Muscle of leg (tissue), 3 donors: ENCODE measurements at regions not wholly inside any gene's neighbourhood (a gene's known extent, or its start where the extent isn't known, plus 50 kb on each side); places are given as distances from the start of the nearest gene placed in this dataset.

ENCODE experiments used
- DNase-seq: peaks from one replicate; pipeline ENCODE4 v3.0.0; 2013
- H3K27ac ChIP-seq: one replicate; pipeline ENCODE4 v1.5.1; 2013; ENCODE audit warnings: mild to moderate bottlenecking, low read length, control low read depth
- H3K27me3 ChIP-seq: one replicate; pipeline ENCODE4 v1.6.1; 2013; ENCODE audit warnings: low read length; ENCODE audit not compliant: control insufficient read depth, insufficient read depth
- H3K36me3 ChIP-seq: one replicate; pipeline ENCODE4 v1.6.1; 2013; ENCODE audit warnings: low read length; ENCODE audit not compliant: control insufficient read depth, insufficient read depth
- H3K4me1 ChIP-seq: one replicate; pipeline ENCODE4 v1.6.1; 2013; ENCODE audit warnings: low read length; ENCODE audit not compliant: control insufficient read depth, insufficient read depth
- H3K4me3 ChIP-seq: one replicate; pipeline ENCODE4 v1.5.1; 2013; ENCODE audit warnings: low read length, control low read depth
- H3K9me3 ChIP-seq: replicated peaks from 2 replicates; pipeline ENCODE4 v1.6.1; 2013; ENCODE audit warnings: low read depth, low read length; ENCODE audit not compliant: control insufficient read depth
- WGBS: methylation state at CpG from one replicate; pipeline ENCODE4 v1.1.5; 2013; ENCODE audit warnings: missing lambda C conversion rate; ENCODE audit not compliant: insufficient coverage; 5-methylcytosine and 5-hydroxymethylcytosine counted together

DNA sequence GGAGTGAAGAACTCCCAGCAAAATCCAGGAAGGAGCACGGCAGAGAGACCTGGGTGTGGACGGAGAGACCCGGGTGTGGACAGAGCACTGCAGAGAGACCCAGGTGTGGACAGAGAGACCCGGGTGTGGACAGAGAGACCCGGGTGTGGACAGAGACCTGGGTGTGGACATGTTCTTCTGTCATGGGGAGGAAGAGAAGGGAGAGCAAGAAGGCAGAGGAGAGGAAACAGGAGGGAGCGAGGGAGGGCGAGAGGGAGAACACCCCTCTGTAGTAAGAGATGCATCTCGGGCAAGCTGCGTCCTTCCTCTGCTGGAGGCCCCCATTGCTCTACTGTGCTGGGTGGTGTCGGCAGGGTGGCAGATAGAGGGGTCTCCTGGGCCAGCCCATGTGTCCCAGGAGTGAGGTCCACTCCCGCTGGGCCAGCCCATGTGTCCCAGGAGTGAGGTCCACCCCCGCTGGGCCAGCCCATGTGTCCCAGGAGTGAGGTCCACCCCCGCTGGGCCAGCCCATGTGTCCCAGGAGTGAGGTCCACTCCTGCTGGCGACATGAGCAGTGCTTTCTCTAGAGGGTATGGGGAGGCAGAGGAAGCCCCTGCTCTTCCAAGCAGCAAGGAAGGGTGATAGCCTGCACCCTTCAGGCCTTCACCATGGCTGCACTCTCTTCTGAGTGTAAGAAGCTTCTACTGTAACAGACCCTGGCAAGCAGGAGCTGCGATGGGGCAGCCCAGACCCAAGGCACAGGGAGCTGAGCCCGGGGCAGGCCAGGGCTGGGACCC lies 934.2 kb downstream of the BRD1 start:
- H3K27me3 ChIP-seq: no peaks in the 10 kb centered on the region
- no peaks in the 10 kb centered on the region for H3K36me3 ChIP-seq
- DNase-seq: no peak
- WGBS: 79% methylated on average over 13 of the region's 16 CpGs
- no peak overlapping the region for H3K4me3 ChIP-seq
- H3K4me1 ChIP-seq: no peaks in the 10 kb centered on the region
- H3K27ac ChIP-seq: no peak overlapping the region
- no peaks in the 10 kb centered on the region for H3K9me3 ChIP-seq

GRCh38 chr22:48892578-48893287 lies 934.9 kb downstream of the BRD1 start:
- no peak for DNase-seq
- no peaks in the 10 kb centered on the region for H3K9me3 ChIP-seq
- H3K36me3 ChIP-seq: no peaks in the 10 kb centered on the region
- no peak overlapping the region for H3K4me3 ChIP-seq
- no peaks in the 10 kb centered on the region for H3K4me1 ChIP-seq
- no peaks in the 10 kb centered on the region for H3K27me3 ChIP-seq
- no peak overlapping the region for H3K27ac ChIP-seq
- WGBS: 69% methylated on average over 13 of the region's 14 CpGs

DNA sequence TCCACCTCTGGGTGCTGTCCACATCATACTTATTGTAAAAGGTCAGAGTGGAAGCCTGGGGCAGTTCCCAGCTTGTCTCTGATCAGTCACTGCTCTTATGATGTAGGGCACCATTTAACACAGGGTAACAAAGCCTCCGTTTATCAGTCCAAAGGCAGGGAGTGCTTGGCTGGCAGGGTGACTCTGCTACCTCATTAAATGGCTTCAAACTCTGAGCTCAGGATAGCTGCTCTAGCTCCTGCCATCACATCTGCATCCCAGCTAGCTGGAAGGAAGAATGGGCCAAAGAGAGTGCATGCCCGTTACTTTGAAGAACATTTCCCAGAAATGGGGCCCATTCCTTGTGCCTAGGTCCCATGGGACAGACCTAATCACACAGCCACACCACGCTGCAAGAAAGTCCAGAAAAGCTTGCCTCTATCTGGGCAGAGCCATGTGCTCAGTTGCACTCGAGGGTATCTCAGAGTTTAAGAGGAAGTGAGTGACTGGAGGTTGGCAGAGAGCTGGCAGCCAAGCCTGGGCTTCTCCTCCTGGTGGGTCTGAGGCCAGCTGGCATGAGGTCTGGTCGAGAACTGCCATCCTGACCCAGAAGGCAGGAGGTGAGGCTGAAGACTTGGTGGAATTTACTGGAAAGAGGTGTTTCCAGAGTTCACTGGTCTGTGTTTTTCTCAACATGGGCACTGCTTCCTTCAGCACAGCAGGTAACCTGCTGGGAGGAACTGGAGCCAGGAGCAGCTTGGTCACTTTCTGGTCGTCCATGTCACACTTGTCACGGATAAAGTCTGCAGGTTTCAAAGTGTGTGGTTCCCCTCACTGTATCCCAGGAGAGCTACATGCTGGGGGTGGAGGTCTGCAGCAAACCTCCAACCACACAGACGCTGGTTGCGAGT lies 935.7 kb downstream of the BRD1 start:
- Histone ChIP-seq H3K9me3 (no peaks in the 10 kb centered on the region), H3K4me3 (no peak overlapping the region), H3K4me1 (no peaks in the 10 kb centered on the region), H3K27me3 (no peaks in the 10 kb centered on the region), H3K36me3 (no peaks in the 10 kb centered on the region), H3K27ac (no peak overlapping the region)
- DNase-seq: no peak
- WGBS: 78% methylated on average over 7 of the region's 9 CpGs

DNA sequence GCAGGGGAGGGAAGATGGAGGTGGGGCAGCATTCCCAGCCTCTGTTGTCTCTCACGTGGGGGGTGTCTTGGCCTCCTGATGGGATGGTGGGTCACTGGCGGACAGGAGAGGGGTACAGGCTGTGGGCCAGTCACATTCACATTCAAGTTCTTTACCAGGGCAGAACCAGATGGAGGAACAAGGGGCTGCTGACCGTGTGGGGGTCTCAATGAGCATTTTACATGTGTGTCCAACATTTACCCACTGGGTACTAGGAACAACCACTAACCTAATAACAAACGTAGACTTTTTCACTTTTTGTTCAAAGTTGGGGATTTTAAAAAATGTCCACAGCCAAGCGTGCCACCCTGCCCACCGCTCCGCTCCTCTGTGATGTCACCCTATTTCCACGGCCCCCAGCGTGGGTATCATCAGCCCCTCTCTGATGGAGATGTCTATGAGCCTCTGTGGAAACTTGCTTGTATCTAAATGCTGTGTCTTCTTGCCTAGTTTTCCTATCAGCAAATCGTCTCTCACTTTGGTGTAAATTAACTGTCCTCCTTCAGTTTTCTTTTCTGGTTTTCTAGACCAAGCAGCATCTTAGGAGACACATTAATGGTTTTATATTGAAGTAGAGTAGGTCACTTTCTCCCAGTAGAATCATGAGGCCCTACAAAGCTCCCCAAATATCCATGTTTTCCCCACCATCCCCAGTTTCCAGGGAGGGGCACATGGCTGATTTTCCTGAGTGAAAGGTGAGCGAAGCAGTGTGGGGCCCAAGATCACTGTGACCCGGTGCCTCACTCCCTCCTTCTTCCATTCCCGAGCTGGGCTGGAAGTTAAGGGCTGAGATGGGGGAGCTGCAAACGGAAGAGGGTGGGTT lies 936.7 kb downstream of the BRD1 start:
- no peak for DNase-seq
- 72% methylated on average over 3 of the region's 14 CpGs for WGBS
- no peaks in the 10 kb centered on the region for H3K27me3 ChIP-seq

DNA sequence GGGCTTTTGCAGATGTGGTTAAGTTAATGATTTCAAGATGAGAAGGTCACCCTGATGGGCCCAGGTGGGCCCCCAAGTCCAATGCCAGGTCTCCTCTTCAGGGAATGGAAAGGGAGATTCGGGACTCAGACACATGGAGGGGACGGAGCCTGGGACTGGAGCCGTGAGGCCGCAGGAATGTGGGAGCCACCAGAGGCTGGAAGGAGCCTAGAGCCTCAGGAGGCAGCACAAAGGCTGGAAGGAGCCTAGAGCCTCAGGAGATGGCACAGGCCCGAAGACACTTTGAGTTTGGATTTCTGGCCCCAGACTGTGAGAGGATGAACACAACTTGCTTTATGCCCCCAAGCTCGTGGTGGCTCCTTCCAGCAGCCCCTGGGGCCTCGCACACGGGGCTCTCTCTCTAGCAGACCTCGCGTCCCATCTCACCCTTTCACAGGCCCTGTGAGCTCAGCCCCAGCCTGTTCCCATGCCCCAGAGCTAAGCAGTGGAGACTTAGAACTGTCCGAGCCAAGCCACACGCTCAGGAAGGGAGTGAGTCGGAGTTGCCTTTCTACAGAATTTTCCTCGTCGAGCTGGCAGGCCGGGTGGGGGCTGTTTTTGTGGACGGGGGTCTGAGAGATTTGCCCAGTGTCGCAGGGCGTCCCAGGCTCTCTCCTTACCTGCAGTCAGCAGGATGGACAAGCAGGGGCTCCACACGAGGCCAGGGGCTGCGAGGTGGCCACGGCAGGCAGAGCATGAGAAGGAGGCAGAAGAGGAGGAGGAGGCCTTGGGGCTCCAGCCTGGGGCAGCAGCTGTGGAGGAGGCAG lies 937.6 kb downstream of the BRD1 start:
- Histone ChIP-seq H3K4me3 (no peak overlapping the region), H3K36me3 (no peaks in the 10 kb centered on the region), H3K4me1 (no peaks in the 10 kb centered on the region), H3K27ac (no peak overlapping the region), H3K9me3 (no peaks in the 10 kb centered on the region), H3K27me3 (no peaks in the 10 kb centered on the region)
- DNase-seq: no peak
- WGBS: 67% methylated on average over 22 of the region's 22 CpGs

More for the DNA sequence above, 936.7 kb downstream of the BRD1 start:
- H3K4me3 ChIP-seq: no peak overlapping the region
- no peaks in the 10 kb centered on the region for H3K4me1 ChIP-seq
- H3K36me3 ChIP-seq: no peaks in the 10 kb centered on the region
- H3K9me3 ChIP-seq: no peaks in the 10 kb centered on the region
- no peak overlapping the region for H3K27ac ChIP-seq

- H3K27me3 ChIP-seq: no peaks in the 10 kb centered on the region
- H3K36me3 ChIP-seq: no peaks in the 10 kb centered on the region
- no peak overlapping the region for H3K4me3 ChIP-seq
- WGBS: 81% methylated on average over 13 of the region's 14 CpGs
- H3K27ac ChIP-seq: no peak overlapping the region
- no peaks in the 10 kb centered on the region for H3K9me3 ChIP-seq
- H3K4me1 ChIP-seq: no peaks in the 10 kb centered on the region
- DNase-seq: no peak
Measured at GRCh38 chr22:48889209-48889830, 938.4 kb downstream of the BRD1 start.

GRCh38 chr22:48888466-48889208 lies 939.0 kb downstream of the BRD1 start:
- no peak overlapping the region for H3K4me3 ChIP-seq
- H3K27ac ChIP-seq: no peak overlapping the region
- H3K4me1 ChIP-seq: no peaks in the 10 kb centered on the region
- H3K27me3 ChIP-seq: no peaks in the 10 kb centered on the region
- 79% methylated on average over 9 of the region's 14 CpGs for WGBS
- H3K9me3 ChIP-seq: no peaks in the 10 kb centered on the region
- H3K36me3 ChIP-seq: no peaks in the 10 kb centered on the region
- DNase-seq: no peak

GRCh38 chr22:48887394-48888332 lies 940.0 kb downstream of the BRD1 start:
- no peak overlapping the region for H3K4me3 ChIP-seq
- no peaks in the 10 kb centered on the region for H3K9me3 ChIP-seq
- H3K27me3 ChIP-seq: no peaks in the 10 kb centered on the region
- no peak for DNase-seq
- no peak overlapping the region for H3K27ac ChIP-seq
- H3K4me1 ChIP-seq: no peaks in the 10 kb centered on the region
- WGBS: 87% methylated on average over 3 of the region's 3 CpGs
- no peaks in the 10 kb centered on the region for H3K36me3 ChIP-seq
